HepG2 (cell line): ENCODE measurements at regions not wholly inside any gene's neighbourhood (a gene's known extent, or its start where the extent isn't known, plus 50 kb on each side); places are given as distances from the start of the nearest gene placed in this dataset.

Experiments
- ATAC-seq: fragments of 200-7000 bp; cut with Tn5 transposase; 3 replicates; pipeline ENCODE4 v1.9.1; 2020; ENCODE audit warnings: mild to moderate bottlenecking, moderate library complexity
- BruUV-seq: library from RNA; stranded (reverse); fragments of 400-500 nt; replicated peaks from 2 replicates; lab custom pipeline; 2021; lab: Mats Ljungman, UMichigan
- CTCF ChIA-PET: fragments of 300-600 bp; formaldehyde crosslinking; extraction: SDS; loops from one replicate; lab custom pipeline; 2021; ENCODE audit warnings: low total read pairs, inconsistent platforms, low intra/inter-chr PET ratio; lab: Yijun Ruan, JAX
- POLR2A ChIA-PET: fragments of 350-600 bp; sonication (Branson Sonifier 250); formaldehyde crosslinking; loops from one replicate; lab custom pipeline; 2020; ENCODE audit warnings: antibody characterized with exemption, inconsistent platforms; lab: Yijun Ruan, JAX
- DNase-seq: peaks from one replicate; pipeline ENCODE4 v3.0.0-alpha.2; 2015; ENCODE audit warnings: low spot score
- FAIRE-seq: peaks from 3 replicates; lab custom pipeline; 2011; peaks lifted over from hg19 to GRCh38; lab: Jason Lieb, UNC
- H2AFZ ChIP-seq: one replicate; pipeline ENCODE4 v1.6.1; 2011; ENCODE audit warnings: low read length, inconsistent platforms
- H3K27ac ChIP-seq: fragments of 300-600 bp; 3 replicates; pipeline ENCODE4 v1.8.0; 2011; ENCODE audit warnings: mixed run types, mild to moderate bottlenecking, mixed read lengths, low read length, inconsistent platforms; ENCODE audit not compliant: insufficient read depth; ENCODE audit errors: extremely low read length
- H3K27me3 ChIP-seq, 2 experiments: fragments of 200-600 bp in 1 of 2; 2 replicates in 1 of 2; 3 replicates in 1 of 2; pipeline versions ENCODE4 v1.6.0 to v1.8.0; 2011; ENCODE audit warnings: low read length in 2 of 2, mild to moderate bottlenecking in 2 of 2, moderate library complexity in 2 of 2, inconsistent platforms in 1 of 2; ENCODE audit not compliant: insufficient read depth in 2 of 2, control insufficient read depth in 1 of 2
- H3K36me3 ChIP-seq, 2 experiments: fragments of 200-600 bp in 1 of 2; replicated peaks in 1 of 2; 2 replicates in 1 of 2; 3 replicates in 1 of 2; pipeline versions ENCODE4 v1.5.1 to v1.8.0; 2011; ENCODE audit warnings: low read length in 2 of 2, inconsistent platforms in 1 of 2; ENCODE audit not compliant: insufficient read depth in 2 of 2, control insufficient read depth in 1 of 2
- H3K4me1 ChIP-seq: 2 replicates; pipeline ENCODE4 v1.5.1; 2012; ENCODE audit warnings: low read length, inconsistent platforms; ENCODE audit not compliant: insufficient read depth
- H3K4me2 ChIP-seq: 2 replicates; pipeline ENCODE4 v1.6.0; 2011; ENCODE audit warnings: low read depth, low read length, inconsistent platforms
- H3K4me3 ChIP-seq, 3 experiments: fragments of 200-600 bp in 1 of 3; sonication (generic), shearing (Covaris generic) in 1 of 3; replicated peaks in 1 of 3; 2 replicates each; pipeline ENCODE4 v1.5.1; 2011 to 2016; ENCODE audit warnings: low read length in 3 of 3, inconsistent platforms in 2 of 3, low read depth in 2 of 3, mild to moderate bottlenecking in 2 of 3, control low read depth in 1 of 3, mixed read lengths in 1 of 3; ENCODE audit not compliant: insufficient read depth in 1 of 3
- H3K79me2 ChIP-seq: one replicate; pipeline ENCODE4 v1.6.1; 2011; ENCODE audit warnings: low read length, inconsistent platforms; ENCODE audit not compliant: insufficient read depth
- H3K9ac ChIP-seq: 2 replicates; pipeline ENCODE4 v1.6.0; 2011; ENCODE audit warnings: mild to moderate bottlenecking, low read depth, low read length, inconsistent platforms; ENCODE audit not compliant: insufficient read depth
- H3K9me3 ChIP-seq: 2 replicates; pipeline ENCODE4 v1.5.1; 2012; ENCODE audit warnings: mild to moderate bottlenecking, low read length
- H4K20me1 ChIP-seq: 2 replicates; pipeline ENCODE4 v1.6.0; 2011; ENCODE audit warnings: inconsistent platforms, mild to moderate bottlenecking, low read length, moderate library complexity; ENCODE audit not compliant: insufficient read depth
- MZF1 ChIP-seq: sonication (generic); formaldehyde crosslinking; IDR thresholded peaks from 2 replicates; pipeline ENCODE4 v1.8.1; 2023; ENCODE audit warnings: mild to moderate bottlenecking, missing genetic modification reagents, borderline replicate concordance
- SNAPC5 ChIP-seq: sonication (generic); formaldehyde crosslinking; IDR thresholded peaks from 2 replicates; pipeline ENCODE4 v1.8.1; 2023; ENCODE audit warnings: mild to moderate bottlenecking, missing genetic modification reagents, borderline replicate concordance
- STAT6 ChIP-seq: sonication (generic); formaldehyde crosslinking; IDR thresholded peaks from 2 replicates; pipeline ENCODE4 v1.4.0; 2020; ENCODE audit warnings: missing genetic modification reagents, mild to moderate bottlenecking, borderline replicate concordance
- THAP8 ChIP-seq: sonication (generic); formaldehyde crosslinking; IDR thresholded peaks from 2 replicates; pipeline ENCODE4 v1.5.1; 2020; ENCODE audit warnings: missing genetic modification reagents, mild to moderate bottlenecking, borderline replicate concordance
- WGBS: methylation state at CpG from one replicate; pipeline ENCODE4 v1.1.6; 2017; ENCODE audit warnings: low lambda C conversion rate; 5-methylcytosine and 5-hydroxymethylcytosine counted together
- in situ Hi-C: cut with HindIII; loops from 2 replicates; pipeline ENCODE4 v1.10.0; 2017; ENCODE audit warnings: low pct_unique_long_range_greater_than_20kb; ENCODE audit not compliant: extremely low pct_ligation_motif_present
- intact Hi-C: fragments of 100-400 bp; cut with micrococcal nuclease; formaldehyde crosslinking; loops from one replicate; pipeline ENCODE4 v1.10.0; 2022; ENCODE audit not compliant: unreplicated experiment

GRCh38 chr13:56736966-56737365 lies 403.8 kb upstream of the PRR20A start:
- Histone ChIP-seq H3K4me1 (no peaks in the 10 kb centered on the region), H3K27ac (no peak overlapping the region), H4K20me1 (no peaks in the 10 kb centered on the region), H3K9ac (no peak overlapping the region), H3K79me2 (no peaks in the 10 kb centered on the region), H3K27me3 (no peaks in the 10 kb centered on the region), H3K9me3 (peaks cover 46% of the 10 kb centered on the region), H2AFZ (no peak overlapping the region), H3K36me3 (no peaks in the 10 kb centered on the region), H3K4me3 (no peak overlapping the region), H3K4me2 (no peak overlapping the region)
- DNase-seq = no peak
- POLR2A ChIA-PET = no interaction called here
- TF ChIP-seq THAP8 = no peak
- TF ChIP-seq MZF1 (CRISPR knock-in tag) = no peak
- TF ChIP-seq STAT6 (CRISPR knock-in tag) = no peak
- intact Hi-C loops = no loop called here
- in situ Hi-C loops = no loop called here
- FAIRE-seq = no peak
- 12% methylated on average over 1 of the region's 1 CpG for WGBS
- CTCF ChIA-PET = no interaction called here
- no peak for ATAC-seq
- BruUV-seq = no TSS peak

GRCh38 chr13:56752636-56753035 lies 388.1 kb upstream of the PRR20A start:
- no peaks in the 10 kb centered on the region for H3K79me2 ChIP-seq
- CTCF ChIA-PET = no interaction called here
- H3K4me2 ChIP-seq = no peak overlapping the region
- H3K9ac ChIP-seq = no peak overlapping the region
- H2AFZ ChIP-seq = no peak overlapping the region
- intact Hi-C loops = no loop called here
- no peak for TF ChIP-seq SNAPC5
- POLR2A ChIA-PET = no interaction called here
- H3K27ac ChIP-seq = no peak overlapping the region
- H3K27me3 ChIP-seq = no peaks in the 10 kb centered on the region
- FAIRE-seq = no peak
- in situ Hi-C loops = no loop called here
- H3K9me3 ChIP-seq = peaks cover 63% of the 10 kb centered on the region
- no peak overlapping the region for H3K4me3 ChIP-seq
- no peak for ATAC-seq
- no peaks in the 10 kb centered on the region for H3K4me1 ChIP-seq
- H3K36me3 ChIP-seq = no peaks in the 10 kb centered on the region
- BruUV-seq = no TSS peak
- H4K20me1 ChIP-seq = no peaks in the 10 kb centered on the region
- no peak for DNase-seq
- WGBS = 7% methylated on average over 1 of the region's 1 CpG
